ENCODE measurements at regions not wholly inside any gene's neighbourhood (a gene's known extent, or its start where the extent isn't known, plus 50 kb on each side); places are given as distances from the start of the nearest gene placed in this dataset.

DNA sequence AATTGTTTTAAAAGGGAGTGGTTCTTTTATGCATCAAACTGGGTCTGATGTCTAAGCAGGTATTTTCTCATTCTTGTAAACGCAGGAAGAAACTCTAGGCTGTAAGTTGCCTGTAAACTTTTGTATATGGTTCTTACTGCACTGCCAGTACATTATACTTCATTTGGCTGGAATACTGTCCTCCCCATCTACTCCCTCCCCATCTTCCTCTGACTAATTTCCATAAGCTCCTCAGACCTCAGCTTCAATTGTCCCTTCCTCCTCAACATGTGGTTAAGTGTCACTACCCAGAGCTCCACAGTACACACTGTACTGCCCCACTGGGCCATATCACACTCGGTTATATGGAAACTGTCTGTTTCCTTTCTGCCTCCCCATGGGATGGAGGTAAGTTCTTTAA is 161.4 kb upstream of the MDFIC start:
- TF ChIP-seq, protein P1, sequence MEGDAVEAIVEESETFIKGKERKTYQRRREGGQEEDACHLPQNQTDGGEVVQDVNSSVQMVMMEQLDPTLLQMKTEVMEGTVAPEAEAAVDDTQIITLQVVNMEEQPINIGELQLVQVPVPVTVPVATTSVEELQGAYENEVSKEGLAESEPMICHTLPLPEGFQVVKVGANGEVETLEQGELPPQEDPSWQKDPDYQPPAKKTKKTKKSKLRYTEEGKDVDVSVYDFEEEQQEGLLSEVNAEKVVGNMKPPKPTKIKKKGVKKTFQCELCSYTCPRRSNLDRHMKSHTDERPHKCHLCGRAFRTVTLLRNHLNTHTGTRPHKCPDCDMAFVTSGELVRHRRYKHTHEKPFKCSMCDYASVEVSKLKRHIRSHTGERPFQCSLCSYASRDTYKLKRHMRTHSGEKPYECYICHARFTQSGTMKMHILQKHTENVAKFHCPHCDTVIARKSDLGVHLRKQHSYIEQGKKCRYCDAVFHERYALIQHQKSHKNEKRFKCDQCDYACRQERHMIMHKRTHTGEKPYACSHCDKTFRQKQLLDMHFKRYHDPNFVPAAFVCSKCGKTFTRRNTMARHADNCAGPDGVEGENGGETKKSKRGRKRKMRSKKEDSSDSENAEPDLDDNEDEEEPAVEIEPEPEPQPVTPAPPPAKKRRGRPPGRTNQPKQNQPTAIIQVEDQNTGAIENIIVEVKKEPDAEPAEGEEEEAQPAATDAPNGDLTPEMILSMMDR (IDR thresholded peaks at IDR 0.05; ENCODE audit: low read length) = no peak
- no peak for TF ChIP-seq EZH2 (IDR thresholded peaks at IDR 0.05; ENCODE audit: borderline replicate concordance, low read length)
- Histone ChIP-seq H3K79me2 (ENCODE audit: insufficient read depth, low read length) (no peaks in the 10 kb centered on the region), H3K9me3 (ENCODE audit: low read length) (no peaks in the 10 kb centered on the region), H3K4me1 (ENCODE audit: insufficient read depth, low read length, severe bottlenecking) (no peaks in the 10 kb centered on the region), H3K4me2 (ENCODE audit: low read length) (no peak overlapping the region), H2AFZ (ENCODE audit: low read length) (no peak overlapping the region), H3K9ac (ENCODE audit: low read length) (no peak overlapping the region), H3K36me3 (ENCODE audit: insufficient read depth, low read length) (no peaks in the 10 kb centered on the region), H3K4me3 (ENCODE audit: low read depth, low read length, poor library complexity, severe bottlenecking) (no peak overlapping the region), H3K9me2 (ENCODE audit: low read depth, low read length) (no peaks in the 10 kb centered on the region), H3F3A (ENCODE audit: insufficient read depth, low read length) (no peaks in the 10 kb centered on the region), H3K27me3 (ENCODE audit: insufficient read depth, low read length) (no peaks in the 10 kb centered on the region), H4K20me1 (ENCODE audit: insufficient read depth, low read length) (no peaks in the 10 kb centered on the region), H3K27ac (ENCODE audit: low read depth, low read length, poor library complexity, severe bottlenecking) (no peak overlapping the region)

DNA sequence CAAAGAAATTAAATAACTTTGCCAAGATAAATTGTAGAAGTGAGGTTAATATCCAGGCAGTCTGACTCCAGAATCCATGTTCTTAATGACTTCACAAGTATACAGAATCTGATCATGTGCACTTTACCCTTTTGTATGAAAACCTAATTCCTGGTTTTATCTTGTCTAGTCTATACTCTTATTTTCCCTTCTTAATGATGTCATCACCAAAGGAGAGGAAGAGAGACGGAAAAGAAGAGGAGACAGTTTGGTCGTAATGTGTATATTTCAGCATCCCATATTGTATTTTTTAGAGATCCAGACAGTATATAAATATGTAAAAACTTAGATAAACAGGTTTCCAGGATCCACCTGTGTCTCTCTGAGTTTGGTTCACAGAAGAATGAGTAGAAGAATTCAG is 159.9 kb upstream of the MDFIC start:
- H3K36me3 ChIP-seq (ENCODE audit: insufficient read depth, low read length) = no peaks in the 10 kb centered on the region
- no peak for TF ChIP-seq EZH2 (IDR thresholded peaks at IDR 0.05; ENCODE audit: borderline replicate concordance, low read length)
- TF ChIP-seq, protein P1 (IDR thresholded peaks at IDR 0.05; ENCODE audit: low read length) = no peak
- H3K9me2 ChIP-seq (ENCODE audit: low read depth, low read length) = no peaks in the 10 kb centered on the region
- no peak overlapping the region for H3K4me2 ChIP-seq (ENCODE audit: low read length)
- H3K9me3 ChIP-seq (ENCODE audit: low read length) = no peaks in the 10 kb centered on the region
- no peaks in the 10 kb centered on the region for H4K20me1 ChIP-seq (ENCODE audit: insufficient read depth, low read length)
- H3K27me3 ChIP-seq (ENCODE audit: insufficient read depth, low read length) = no peaks in the 10 kb centered on the region
- no peak overlapping the region for H3K27ac ChIP-seq (ENCODE audit: low read depth, low read length, poor library complexity, severe bottlenecking)
- H3K4me3 ChIP-seq (ENCODE audit: low read depth, low read length, poor library complexity, severe bottlenecking) = no peak overlapping the region
- no peaks in the 10 kb centered on the region for H3F3A ChIP-seq (ENCODE audit: insufficient read depth, low read length)
- H3K79me2 ChIP-seq (ENCODE audit: insufficient read depth, low read length) = no peaks in the 10 kb centered on the region
- no peak overlapping the region for H2AFZ ChIP-seq (ENCODE audit: low read length)
- H3K9ac ChIP-seq (ENCODE audit: low read length) = no peak overlapping the region
- no peaks in the 10 kb centered on the region for H3K4me1 ChIP-seq (ENCODE audit: insufficient read depth, low read length, severe bottlenecking)

DNA sequence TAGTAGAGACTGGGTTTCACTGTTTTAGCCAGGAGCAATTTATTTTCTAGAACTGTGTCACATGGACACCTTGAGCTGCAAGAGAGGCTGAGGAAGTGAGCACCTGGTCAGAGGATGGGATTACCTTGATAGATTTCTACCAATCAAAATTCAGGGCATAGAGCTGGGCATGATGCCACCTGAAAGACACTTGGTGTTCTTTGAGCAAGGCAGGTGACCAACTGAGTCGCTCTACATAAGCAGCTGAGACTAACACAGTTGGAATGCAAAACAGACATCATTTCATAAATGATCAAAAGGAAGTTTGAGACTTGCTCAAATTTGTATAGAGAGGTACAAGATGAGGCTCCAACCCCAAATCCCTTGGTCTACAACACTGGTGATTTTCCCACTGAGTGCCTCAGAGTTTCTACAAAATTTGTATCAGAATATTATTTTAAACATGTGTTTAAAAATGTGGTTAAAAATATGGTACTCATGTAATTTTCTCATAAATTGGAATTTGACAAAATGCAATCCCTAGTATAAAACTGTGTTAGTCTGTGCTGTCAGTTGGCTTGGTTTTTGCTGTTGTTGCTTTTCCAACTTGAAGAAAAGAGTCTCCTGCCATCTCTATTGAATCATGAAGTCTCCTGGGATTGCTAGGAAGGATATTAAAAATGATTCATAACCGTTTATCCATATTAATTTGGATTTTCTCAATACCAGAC is 156.4 kb upstream of the MDFIC start:
- Histone ChIP-seq H3K9me2 (ENCODE audit: low read depth, low read length) (no peaks in the 10 kb centered on the region), H3K4me1 (ENCODE audit: insufficient read depth, low read length, severe bottlenecking) (no peaks in the 10 kb centered on the region), H3K9ac (ENCODE audit: low read length) (no peak overlapping the region), H3K27ac (ENCODE audit: low read depth, low read length, poor library complexity, severe bottlenecking) (no peak overlapping the region), H4K20me1 (ENCODE audit: insufficient read depth, low read length) (no peaks in the 10 kb centered on the region), H3K79me2 (ENCODE audit: insufficient read depth, low read length) (no peaks in the 10 kb centered on the region), H3K9me3 (ENCODE audit: low read length) (no peaks in the 10 kb centered on the region), H3K36me3 (ENCODE audit: insufficient read depth, low read length) (no peaks in the 10 kb centered on the region), H3K4me3 (ENCODE audit: low read depth, low read length, poor library complexity, severe bottlenecking) (no peak overlapping the region), H3K27me3 (ENCODE audit: insufficient read depth, low read length) (no peaks in the 10 kb centered on the region), H2AFZ (ENCODE audit: low read length) (no peak overlapping the region), H3K4me2 (ENCODE audit: low read length) (no peak overlapping the region), H3F3A (ENCODE audit: insufficient read depth, low read length) (no peaks in the 10 kb centered on the region)
- no peak for TF ChIP-seq EZH2 (IDR thresholded peaks at IDR 0.05; ENCODE audit: borderline replicate concordance, low read length)
- TF ChIP-seq, protein P1 (IDR thresholded peaks at IDR 0.05; ENCODE audit: low read length) = no peak
